GM23338 (cell line): ENCODE measurements at regions not wholly inside any gene's neighbourhood (a gene's known extent, or its start where the extent isn't known, plus 50 kb on each side); places are given as distances from the start of the nearest gene placed in this dataset.

Source experiments
- CTCF ChIP-seq, 2 experiments: fragments of 200-600 bp in 1 of 2; sonication (generic) in 1 of 2; conservative IDR thresholded peaks; 2 replicates each; pipeline versions ENCODE4 v1.5.1 to v1.6.1; 2016 to 2017; ENCODE audit warnings: antibody characterized with exemption in 2 of 2, low read depth in 2 of 2, mild to moderate bottlenecking in 2 of 2, moderate library complexity in 1 of 2
- EZH2 ChIP-seq: fragments of 200-600 bp; sonication (generic); IDR thresholded peaks from one replicate; pipeline ENCODE4 v1.8.0; 2017; ENCODE audit warnings: antibody characterized with exemption, mild to moderate bottlenecking, low read depth; ENCODE audit not compliant: unreplicated experiment
- EZH2phosphoT487 ChIP-seq: fragments of 200-600 bp; sonication (generic); IDR thresholded peaks from one replicate; pipeline ENCODE4 v1.8.1; 2018; ENCODE audit warnings: antibody characterized with exemption; ENCODE audit not compliant: unreplicated experiment
- POLR2AphosphoS5 ChIP-seq: IDR thresholded peaks from 2 replicates; pipeline ENCODE4 v1.6.1; 2016; ENCODE audit warnings: antibody characterized with exemption, low read depth
- ZNF462 ChIP-seq: fragments of 250-450 bp; sonication (Bioruptor Pico); IDR thresholded peaks from 2 replicates; pipeline ENCODE4 v1.5.0; 2020; ENCODE audit warnings: mild to moderate bottlenecking, moderate library complexity

- TF ChIP-seq CTCF (conservative IDR thresholded peaks at IDR 0.05; ENCODE audit: low read depth in 2 of 2) (no peak), EZH2phosphoT487 (no peak), EZH2 (no peak), POLR2AphosphoS5 (no peak), ZNF462 (no peak)
These were observed 136.1 kb downstream of the ZIC5 start for GRCh38 chr13:99835442-99835841.
